ENCODE measurements at regions not wholly inside any gene's neighbourhood (a gene's known extent, or its start where the extent isn't known, plus 50 kb on each side); places are given as distances from the start of the nearest gene placed in this dataset.

GRCh38 chr12:47573146-47573659, 132.6 kb downstream of the RPAP3 start:
- TF ChIP-seq CHD1 (IDR thresholded peaks at IDR 0.05; ENCODE audit: low read depth, low read length) (no peak), JUNB (IDR thresholded peaks at IDR 0.05) (no peak), E2F4 (IDR thresholded peaks at IDR 0.05; ENCODE audit: low read depth, low read length) (no peak), CTCF (IDR thresholded peaks at IDR 0.05 in 2 of 3, conservative IDR thresholded peaks at IDR 0.05 in 1 of 3; ENCODE audit: control insufficient read depth in 2 of 3, extremely low read depth in 1 of 3, insufficient read depth in 1 of 3, low read depth in 3 of 3, low read length in 3 of 3) (no peak), CREB1 (IDR thresholded peaks at IDR 0.05; ENCODE audit: low read depth) (no peak), EGR1 (IDR thresholded peaks at IDR 0.05; ENCODE audit: borderline replicate concordance in 1 of 2, low read depth in 2 of 2, low read length in 2 of 2) (no peak), POLR2AphosphoS5 (IDR thresholded peaks at IDR 0.05; ENCODE audit: low read length) (no peak), ELK1 (IDR thresholded peaks at IDR 0.05; ENCODE audit: low read depth, low read length) (no peak), EZH2 (IDR thresholded peaks at IDR 0.05; ENCODE audit: borderline replicate concordance, control insufficient read depth, low read depth, low read length) (no peak)

Data from GM12878 (cell line).